H1 (cell line): ENCODE measurements at regions not wholly inside any gene's neighbourhood (a gene's known extent, or its start where the extent isn't known, plus 50 kb on each side); places are given as distances from the start of the nearest gene placed in this dataset.

Source experiments
- CTCF ChIA-PET: fragments of 300-600 bp; sonication (Branson Sonifier 250); formaldehyde crosslinking; loops from one replicate; lab custom pipeline; 2021; ENCODE audit not compliant: partially characterized antibody; lab: Charles Lee
- POLR2A ChIA-PET: fragments of 300-600 bp; sonication (Branson Sonifier 250); formaldehyde crosslinking; loops from one replicate; lab custom pipeline; 2021; ENCODE audit warnings: inconsistent platforms; ENCODE audit not compliant: partially characterized antibody; lab: Charles Lee
- DNase-seq, 2 experiments: peaks; one replicate each; pipeline versions ENCODE4 v3.0.0 to v3.0.0-alpha.2; 2010 to 2022; ENCODE audit warnings: low spot score in 2 of 2, low read depth in 1 of 2, mixed read lengths in 1 of 2
- FAIRE-seq: peaks from 2 replicates; lab custom pipeline; 2011; peaks lifted over from hg19 to GRCh38; lab: Jason Lieb, UNC
- H2AFZ ChIP-seq: 2 replicates; pipeline ENCODE4 v1.8.1; 2012; ENCODE audit warnings: low read length, inconsistent platforms
- H2AK5ac ChIP-seq: 2 replicates; pipeline ENCODE4 v1.6.1; 2013; ENCODE audit warnings: low read depth, low read length
- H2BK120ac ChIP-seq: replicated peaks from 2 replicates; pipeline ENCODE3; 2013; ENCODE audit warnings: low read depth, low read length, inconsistent platforms
- H2BK12ac ChIP-seq: 2 replicates; pipeline ENCODE4 v1.6.1; 2013; ENCODE audit warnings: low read depth, low read length
- H2BK15ac ChIP-seq: 2 replicates; pipeline ENCODE4 v1.6.1; 2013; ENCODE audit warnings: low read length
- H2BK20ac ChIP-seq: 2 replicates; pipeline ENCODE4 v1.6.1; 2013; ENCODE audit warnings: low read length
- H2BK5ac ChIP-seq: 2 replicates; pipeline ENCODE4 v1.6.1; 2013; ENCODE audit warnings: low read depth, low read length
- H3K14ac ChIP-seq: 2 replicates; pipeline ENCODE4 v1.6.1; 2013; ENCODE audit warnings: inconsistent platforms; ENCODE audit not compliant: insufficient read length
- H3K18ac ChIP-seq: 2 replicates; pipeline ENCODE4 v1.6.1; 2013; ENCODE audit warnings: low read length; ENCODE audit errors: extremely low read depth
- H3K23ac ChIP-seq: 2 replicates; pipeline ENCODE4 v1.6.1; 2013; ENCODE audit warnings: inconsistent platforms; ENCODE audit not compliant: insufficient read length
- H3K23me2 ChIP-seq: 2 replicates; pipeline ENCODE4 v1.6.1; 2013; ENCODE audit warnings: low read depth, low read length
- H3K27ac ChIP-seq: 2 replicates; pipeline ENCODE4 v1.6.1; 2011; ENCODE audit warnings: low read depth, low read length, inconsistent platforms
- H3K27me3 ChIP-seq, 4 experiments: replicated peaks in 1 of 4; 1 replicate in 1 of 4; 2 replicates in 3 of 4; pipeline versions ENCODE4 v1.6.1 to v1.8.1; 2011 to 2013; ENCODE audit warnings: low read length in 3 of 4, mild to moderate bottlenecking in 3 of 4, inconsistent platforms in 2 of 4, mixed read lengths in 2 of 4, moderate library complexity in 1 of 4; ENCODE audit not compliant: control insufficient read depth in 3 of 4, insufficient read depth in 3 of 4; ENCODE audit errors: extremely low read depth in 1 of 4
- H3K36me3 ChIP-seq, 4 experiments: 2 replicates each; pipeline versions ENCODE4 v1.6.1 to v1.8.1; 2011 to 2013; ENCODE audit warnings: mild to moderate bottlenecking in 4 of 4, low read length in 3 of 4, moderate library complexity in 2 of 4, control low read depth in 1 of 4, inconsistent platforms in 1 of 4; ENCODE audit not compliant: insufficient read depth in 4 of 4, control insufficient read depth in 2 of 4
- H3K4ac ChIP-seq: replicated peaks from 2 replicates; pipeline ENCODE3; 2013; ENCODE audit warnings: low read length, low read depth, mixed read lengths, inconsistent platforms; ENCODE audit not compliant: insufficient read length
- H3K4me1 ChIP-seq, 4 experiments: replicated peaks in 1 of 4; 1 replicate in 1 of 4; 2 replicates in 3 of 4; pipeline versions ENCODE4 v1.6.1 to v1.8.1; 2011 to 2013; ENCODE audit warnings: low read length in 3 of 4, inconsistent platforms in 2 of 4, mixed read lengths in 1 of 4; ENCODE audit not compliant: insufficient read depth in 4 of 4, control insufficient read depth in 3 of 4
- H3K4me2 ChIP-seq, 2 experiments: 2 replicates each; pipeline versions ENCODE4 v1.6.1 to v1.8.1; 2011 to 2013; ENCODE audit warnings: low read depth in 2 of 2, low read length in 2 of 2, control low read depth in 1 of 2, inconsistent platforms in 1 of 2, mild to moderate bottlenecking in 1 of 2; ENCODE audit not compliant: insufficient read depth in 1 of 2
- H3K4me3 ChIP-seq, 4 experiments: fragments of 200-600, 300-600 bp in 1 of 4; sonication (generic), shearing (Covaris generic), sonication (Bioruptor Twin) in 1 of 4; 2 replicates each; pipeline versions ENCODE4 v1.5.1 to v1.8.1; 2011 to 2016; ENCODE audit warnings: low read length in 4 of 4, low read depth in 3 of 4, control low read depth in 2 of 4, inconsistent platforms in 2 of 4, mild to moderate bottlenecking in 2 of 4, mixed read lengths in 1 of 4, moderate library complexity in 1 of 4; ENCODE audit not compliant: insufficient read depth in 2 of 4; ENCODE audit errors: extremely low read depth in 1 of 4
- H3K56ac ChIP-seq: replicated peaks from 2 replicates; pipeline ENCODE3; 2013; ENCODE audit warnings: low read depth, mild to moderate bottlenecking, mixed read lengths, low read length, inconsistent platforms; ENCODE audit not compliant: insufficient read length
- H3K79me1 ChIP-seq: 2 replicates; pipeline ENCODE4 v1.6.1; 2013; ENCODE audit warnings: low read depth, low read length, control low read depth
- H3K79me2 ChIP-seq, 2 experiments: 2 replicates each; pipeline versions ENCODE4 v1.6.1 to v1.8.1; 2012 to 2013; ENCODE audit warnings: low read length in 2 of 2, mild to moderate bottlenecking in 2 of 2, inconsistent platforms in 1 of 2; ENCODE audit not compliant: insufficient read depth in 2 of 2, control insufficient read depth in 1 of 2
- H3K9ac ChIP-seq, 4 experiments: replicated peaks in 1 of 4; 1 replicate in 1 of 4; 2 replicates in 3 of 4; pipeline versions ENCODE4 v1.6.1 to v1.8.1; 2011 to 2013; ENCODE audit warnings: low read depth in 3 of 4, low read length in 3 of 4, control low read depth in 2 of 4, mild to moderate bottlenecking in 2 of 4, moderate library complexity in 2 of 4, inconsistent platforms in 1 of 4; ENCODE audit errors: extremely low read depth in 1 of 4
- H3K9me3 ChIP-seq, 2 experiments: 2 replicates each; pipeline versions ENCODE4 v1.6.1 to v1.8.1; 2012 to 2013; ENCODE audit warnings: mild to moderate bottlenecking in 2 of 2, moderate library complexity in 2 of 2, control low read depth in 1 of 2, inconsistent platforms in 1 of 2, low read depth in 1 of 2, low read length in 1 of 2, mixed read lengths in 1 of 2; ENCODE audit not compliant: insufficient read depth in 2 of 2
- H4K20me1 ChIP-seq, 2 experiments: replicated peaks in 1 of 2; 2 replicates each; pipeline versions ENCODE3 to v1.8.1; 2011 to 2013; ENCODE audit warnings: inconsistent platforms in 2 of 2, low read length in 2 of 2, mild to moderate bottlenecking in 1 of 2; ENCODE audit not compliant: insufficient read depth in 2 of 2, control insufficient read depth in 1 of 2
- H4K5ac ChIP-seq: 2 replicates; pipeline ENCODE4 v1.6.1; 2013; ENCODE audit warnings: low read length, low read depth, mixed read lengths, inconsistent platforms; ENCODE audit not compliant: insufficient read length
- H4K8ac ChIP-seq: 2 replicates; pipeline ENCODE4 v1.8.0; 2013; ENCODE audit warnings: mild to moderate bottlenecking, moderate library complexity, low read length, inconsistent platforms; ENCODE audit not compliant: insufficient read depth; ENCODE audit errors: extremely low read depth
- H4K91ac ChIP-seq: replicated peaks from 2 replicates; pipeline ENCODE3; 2013; ENCODE audit warnings: low read length, mixed read lengths, inconsistent platforms; ENCODE audit not compliant: insufficient read length
- ATF2 ChIP-seq: IDR thresholded peaks from 2 replicates; pipeline ENCODE4 v1.6.1; 2012; ENCODE audit warnings: low read length, inconsistent platforms
- ATF3 ChIP-seq: IDR thresholded peaks from 2 replicates; pipeline ENCODE4 v1.6.1; 2011; ENCODE audit warnings: low read depth, mild to moderate bottlenecking, low read length; ENCODE audit not compliant: insufficient read depth
- BRCA1 ChIP-seq: IDR thresholded peaks from 2 replicates; pipeline ENCODE4 v1.6.1; 2012; ENCODE audit warnings: low read depth, low read length, improper control_type of control experiment
- CEBPB ChIP-seq: IDR thresholded peaks from 2 replicates; pipeline ENCODE4 v1.6.1; 2012; ENCODE audit warnings: low read depth, low read length
- EP300 ChIP-seq, 2 experiments: IDR thresholded peaks; 1 replicate in 1 of 2; 2 replicates in 1 of 2; pipeline ENCODE4 v1.6.1; 2011 to 2012; ENCODE audit warnings: low read depth in 2 of 2, low read length in 2 of 2, mild to moderate bottlenecking in 2 of 2, borderline replicate concordance in 1 of 2, inconsistent platforms in 1 of 2, moderate library complexity in 1 of 2
- HDAC2 ChIP-seq, 2 experiments: fragments of 300-600 bp in 1 of 2; sonication (generic) in 1 of 2; IDR thresholded peaks; 2 replicates each; pipeline ENCODE4 v1.6.1; 2011 to 2012; ENCODE audit warnings: low read depth in 2 of 2, low read length in 2 of 2, mild to moderate bottlenecking in 2 of 2, moderate library complexity in 2 of 2, borderline replicate concordance in 1 of 2, inconsistent platforms in 1 of 2
- HDAC6 ChIP-seq: IDR thresholded peaks from one replicate; pipeline ENCODE4 v1.7.1; 2012; ENCODE audit warnings: low read depth, mild to moderate bottlenecking, inconsistent platforms, low read length, moderate library complexity
- RNF2 ChIP-seq: fragments of 200-900, 300-1000 bp; sonication (generic); IDR thresholded peaks from 2 replicates; pipeline ENCODE4 v1.7.1; 2016; ENCODE audit warnings: borderline replicate concordance, low read depth, mild to moderate bottlenecking, antibody characterized with exemption, low read length; ENCODE audit not compliant: poor library complexity, severe bottlenecking; ENCODE audit errors: missing control alignments
- SIN3A ChIP-seq, 2 experiments: IDR thresholded peaks in 1 of 2; conservative IDR thresholded peaks in 1 of 2; 2 replicates each; pipeline ENCODE4 v1.6.1; 2011 to 2012; ENCODE audit warnings: low read length in 2 of 2, improper control_type of control experiment in 1 of 2, low read depth in 1 of 2, mild to moderate bottlenecking in 1 of 2
- SIX5 ChIP-seq: IDR thresholded peaks from 2 replicates; pipeline ENCODE4 v1.6.1; 2011; ENCODE audit warnings: mild to moderate bottlenecking, low read depth, low read length
- TAF7 ChIP-seq: optimal IDR thresholded peaks from 2 replicates; pipeline ENCODE3; 2011; ENCODE audit warnings: low read depth, mild to moderate bottlenecking, inconsistent platforms, low read length, moderate library complexity, borderline replicate concordance
- WGBS, 2 experiments: shearing (Covaris generic) in 1 of 2; methylation state at CpG; one replicate each; pipeline versions ENCODE4 v1.1.6 to v1.1.7; 2013 to 2015; ENCODE audit warnings: low lambda C conversion rate in 2 of 2, mixed read lengths in 2 of 2, inconsistent platforms in 1 of 2, low coverage in 1 of 2, missing lambda C conversion rate in 1 of 2; ENCODE audit not compliant: insufficient replicate concordance in 2 of 2, insufficient coverage in 1 of 2, insufficient read length in 1 of 2; ENCODE audit errors: extremely low coverage in 1 of 2, missing lambda C conversion rate in 1 of 2; 5-methylcytosine and 5-hydroxymethylcytosine counted together

GRCh38 chr7:89728481-89728880, 425.8 kb upstream of the STEAP1 start:
- Histone ChIP-seq H2BK120ac (no peak overlapping the region), H3K79me1 (no peaks in the 10 kb centered on the region), H3K9me3 (no peaks in the 10 kb centered on the region), H3K4me1 (no peaks in the 10 kb centered on the region), H3K9ac (no peak overlapping the region), H2BK15ac (no peak overlapping the region), H3K79me2 (no peaks in the 10 kb centered on the region), H4K20me1 (no peaks in the 10 kb centered on the region), H3K23ac (no peak overlapping the region), H3K14ac (no peak overlapping the region), H2BK12ac (no peak overlapping the region), H3K36me3 (no peaks in the 10 kb centered on the region), H3K18ac (no peak overlapping the region), H4K8ac (no peak overlapping the region), H4K91ac (no peak overlapping the region), H2BK20ac (no peak overlapping the region), H3K23me2 (no peaks in the 10 kb centered on the region), H3K56ac (no peak overlapping the region), H2BK5ac (no peak overlapping the region), H3K4me3 (no peak overlapping the region), H3K4ac (no peak overlapping the region), H3K27ac (no peak overlapping the region), H3K4me2 (no peak overlapping the region), H4K5ac (no peak overlapping the region), H2AK5ac (no peak overlapping the region), H3K27me3 (no peaks in the 10 kb centered on the region), H2AFZ (no peak overlapping the region)
- DNase-seq (no peak), FAIRE-seq (no peak)
- CTCF ChIA-PET = interaction anchor here (0.6 kb wide), 1 partner anchor 585 kb away, joined by 3 read pairs; no protein-coding TSS in a partner anchor
- WGBS, 2 experiments = 89% methylated on average over 5 of the region's 5 CpGs; no CpG with 5 or more reads in 1 of the 2 experiments
- TF ChIP-seq ATF3 (no peak), TAF7 (no peak), SIN3A (conservative IDR thresholded peaks at IDR 0.05 in 1 of 2, IDR thresholded peaks at IDR 0.05 in 1 of 2; ENCODE audit: low read depth in 1 of 2, low read length in 2 of 2) (no peak), ATF2 (no peak), HDAC2 (IDR thresholded peaks at IDR 0.05; ENCODE audit: borderline replicate concordance in 1 of 2, low read depth in 2 of 2, low read length in 2 of 2) (no peak), RNF2 (no peak), CEBPB (no peak), SIX5 (no peak), BRCA1 (no peak), HDAC6 (no peak), EP300 (IDR thresholded peaks at IDR 0.05; ENCODE audit: borderline replicate concordance in 1 of 2, low read depth in 2 of 2, low read length in 2 of 2) (no peak)
- POLR2A ChIA-PET = no interaction called here
